H1 (cell line): ENCODE measurements at regions not wholly inside any gene's neighbourhood (a gene's known extent, or its start where the extent isn't known, plus 50 kb on each side); places are given as distances from the start of the nearest gene placed in this dataset.

Experiments
- GABPA ChIP-seq: IDR thresholded peaks from 2 replicates; pipeline ENCODE4 v1.6.1; 2011; ENCODE audit warnings: mild to moderate bottlenecking, low read length, moderate library complexity, borderline replicate concordance; ENCODE audit not compliant: insufficient read depth
- RAD21 ChIP-seq, 2 experiments: IDR thresholded peaks in 1 of 2; conservative IDR thresholded peaks in 1 of 2; 2 replicates each; pipeline ENCODE4 v1.6.1; 2011; ENCODE audit warnings: low read depth in 2 of 2, low read length in 2 of 2, improper control_type of control experiment in 1 of 2, inconsistent platforms in 1 of 2, mild to moderate bottlenecking in 1 of 2, moderate library complexity in 1 of 2

- TF ChIP-seq RAD21 (IDR thresholded peaks at IDR 0.05 in 1 of 2, conservative IDR thresholded peaks at IDR 0.05 in 1 of 2; ENCODE audit: low read depth in 2 of 2, low read length in 2 of 2) (no peak), GABPA (no peak)
Measured at GRCh38 chr7:96548664-96549063, 161.0 kb downstream of the SEM1 start (continued).
